Osteocyte (in vitro differentiated cells): ENCODE measurements at regions not wholly inside any gene's neighbourhood (a gene's known extent, or its start where the extent isn't known, plus 50 kb on each side); places are given as distances from the start of the nearest gene placed in this dataset.
A peak's percentile ranks its signal among the peaks of the same experiment; 100 is the strongest.

Experiments used
- DNase-seq: peaks from one replicate; pipeline ENCODE4 v3.0.0; 2021; ENCODE audit warnings: mixed read lengths; ENCODE audit not compliant: unreplicated experiment; ENCODE audit errors: extremely low spot score
- H3K27ac Mint-ChIP-seq: one replicate; pipeline ENCODE4 v1.8.0; 2021; ENCODE audit warnings: mild to moderate bottlenecking, mixed read lengths; ENCODE audit not compliant: unreplicated experiment
- H3K27me3 Mint-ChIP-seq: one replicate; pipeline ENCODE4 v1.8.0; 2021; ENCODE audit warnings: mixed read lengths; ENCODE audit not compliant: unreplicated experiment
- H3K36me3 Mint-ChIP-seq: one replicate; pipeline ENCODE4 v1.8.0; 2021; ENCODE audit warnings: mixed read lengths; ENCODE audit not compliant: unreplicated experiment
- H3K4me1 Mint-ChIP-seq: one replicate; pipeline ENCODE4 v1.8.0; 2021; ENCODE audit warnings: mixed read lengths; ENCODE audit not compliant: unreplicated experiment
- H3K4me3 Mint-ChIP-seq: one replicate; pipeline ENCODE4 v1.8.0; 2021; ENCODE audit warnings: mild to moderate bottlenecking, moderate library complexity, mixed read lengths; ENCODE audit not compliant: unreplicated experiment
- H3K9me3 Mint-ChIP-seq: one replicate; pipeline ENCODE4 v1.8.0; 2021; ENCODE audit warnings: mixed read lengths; ENCODE audit not compliant: unreplicated experiment
- CTCF ChIP-seq: fragments of 200-600 bp; sonication (generic); IDR thresholded peaks from 2 replicates; pipeline ENCODE4 v1.5.0; 2021; ENCODE audit warnings: antibody characterized with exemption, mild to moderate bottlenecking, moderate library complexity

GRCh38 chr2:242038166-242038927 is 168.8 kb downstream of the RTP5 start:
- Mint-ChIP-seq H3K36me3 (no peaks in the 10 kb centered on the region), H3K27ac (no peak overlapping the region), H3K4me1 (no peaks in the 10 kb centered on the region), H3K9me3 (no peaks in the 10 kb centered on the region), H3K4me3 (no peak overlapping the region), H3K27me3 (peaks cover 19% of the 10 kb centered on the region)
- no peak for TF ChIP-seq CTCF
- DNase-seq, result peak; percentile 42

GRCh38 chr2:242038928-242039341 is 169.4 kb downstream of the RTP5 start:
- Mint-ChIP-seq H3K36me3 (no peaks in the 10 kb centered on the region), H3K4me1 (no peaks in the 10 kb centered on the region), H3K27ac (no peak overlapping the region), H3K4me3 (no peak overlapping the region), H3K9me3 (no peaks in the 10 kb centered on the region), H3K27me3 (peaks cover 14% of the 10 kb centered on the region)
- no peak for TF ChIP-seq CTCF
- peak; percentile 77 for DNase-seq

GRCh38 chr2:242040303-242040655 is 170.8 kb downstream of the RTP5 start:
- Mint-ChIP-seq H3K27ac (no peak overlapping the region), H3K27me3 (peaks cover 10% of the 10 kb centered on the region), H3K4me3 (no peak overlapping the region), H3K4me1 (no peaks in the 10 kb centered on the region), H3K36me3 (no peaks in the 10 kb centered on the region), H3K9me3 (no peaks in the 10 kb centered on the region)
- TF ChIP-seq CTCF, result no peak
- no peak for DNase-seq

- Mint-ChIP-seq H3K27ac (no peak overlapping the region), H3K4me3 (no peak overlapping the region), H3K4me1 (no peaks in the 10 kb centered on the region), H3K36me3 (no peaks in the 10 kb centered on the region), H3K9me3 (no peaks in the 10 kb centered on the region), H3K27me3 (peaks cover 10% of the 10 kb centered on the region)
- TF ChIP-seq CTCF, result no peak
- no peak for DNase-seq
These were observed 171.2 kb downstream of the RTP5 start for GRCh38 chr2:242040681-242041080.

GRCh38 chr2:242041816-242042215 is 172.3 kb downstream of the RTP5 start:
- no peaks in the 10 kb centered on the region for H3K36me3 Mint-ChIP-seq
- peaks cover 2% of the 10 kb centered on the region for H3K4me1 Mint-ChIP-seq
- no peak overlapping the region for H3K4me3 Mint-ChIP-seq
- H3K27me3 Mint-ChIP-seq, result peaks cover 9% of the 10 kb centered on the region
- H3K27ac Mint-ChIP-seq, result no peak overlapping the region
- H3K9me3 Mint-ChIP-seq, result peaks cover 3% of the 10 kb centered on the region
- no peak for TF ChIP-seq CTCF
- DNase-seq, result peak; percentile 48
